Coronary artery (tissue), 2 donors: ENCODE measurements at regions not wholly inside any gene's neighbourhood (a gene's known extent, or its start where the extent isn't known, plus 50 kb on each side); places are given as distances from the start of the nearest gene placed in this dataset.

ENCODE experiments used
- DNase-seq: peaks from one replicate; pipeline ENCODE4 v3.0.0-alpha.2; 2017; ENCODE audit warnings: low spot score
- H3K27ac ChIP-seq, 2 donors: fragments of 200-600 bp; sonication (generic); one replicate each; pipeline ENCODE4 v1.5.1; 2016 to 2019
- H3K4me3 ChIP-seq: fragments of 200-600 bp; sonication (generic); 2 replicates; pipeline ENCODE4 v1.5.1; 2016; ENCODE audit warnings: mild to moderate bottlenecking, moderate library complexity
- CTCF ChIP-seq: fragments of 200-600 bp; sonication (generic); IDR thresholded peaks from one replicate; pipeline ENCODE4 v1.5.1; 2019; ENCODE audit warnings: antibody characterized with exemption

- no peak for DNase-seq
- no peak overlapping the region for H3K4me3 ChIP-seq
- no peak for TF ChIP-seq CTCF
- no peak overlapping the region for H3K27ac ChIP-seq
Observed at GRCh38 chr4:131098976-131099375, 2003.0 kb downstream of the C4orf33 start.

- H3K4me3 ChIP-seq = no peak overlapping the region
- no peak overlapping the region for H3K27ac ChIP-seq
- no peak for DNase-seq
- no peak for TF ChIP-seq CTCF
Observed at GRCh38 chr4:131113273-131113672, 2017.3 kb downstream of the C4orf33 start.

- Histone ChIP-seq H3K4me3 (no peak overlapping the region), H3K27ac (no peak overlapping the region)
- TF ChIP-seq CTCF = no peak
- DNase-seq = no peak
Observed at GRCh38 chr4:131113704-131114103, 2017.8 kb downstream of the C4orf33 start.

GRCh38 chr4:131119661-131120060 lies 2023.7 kb downstream of the C4orf33 start:
- no peak for TF ChIP-seq CTCF
- no peak for DNase-seq
- H3K4me3 ChIP-seq = no peak overlapping the region
- H3K27ac ChIP-seq = no peak overlapping the region

GRCh38 chr4:131137196-131137595 lies 2011.9 kb upstream of the PCDH10 start:
- H3K27ac ChIP-seq = no peak overlapping the region
- no peak for TF ChIP-seq CTCF
- no peak for DNase-seq
- H3K4me3 ChIP-seq = no peak overlapping the region

- no peak overlapping the region for H3K27ac ChIP-seq
- DNase-seq = no peak
- H3K4me3 ChIP-seq = no peak overlapping the region
- TF ChIP-seq CTCF = no peak
Observed at GRCh38 chr4:131159261-131159660, 1989.8 kb upstream of the PCDH10 start.

GRCh38 chr4:131192318-131192717 lies 1956.8 kb upstream of the PCDH10 start:
- DNase-seq = no peak
- no peak for TF ChIP-seq CTCF
- H3K4me3 ChIP-seq = no peak overlapping the region
- H3K27ac ChIP-seq = no peak overlapping the region
